ENCODE measurements at regions not wholly inside any gene's neighbourhood (a gene's known extent, or its start where the extent isn't known, plus 50 kb on each side); places are given as distances from the start of the nearest gene placed in this dataset.

GRCh38 chr14:32010604-32011125, 66.4 kb upstream of the ARHGAP5 start:
- Histone ChIP-seq H3K36me3 (no peaks in the 10 kb centered on the region), H3K9me3 (no peaks in the 10 kb centered on the region), H3K4me1 (no peaks in the 10 kb centered on the region), H3K27me3 (no peaks in the 10 kb centered on the region), H3K4me3 (ENCODE audit: low read depth, low read length) (no peak overlapping the region)
- no peak for DNase-seq
- TF ChIP-seq CTCF (IDR thresholded peaks at IDR 0.05; ENCODE audit: low read depth, low read length), result no peak

GRCh38 chr14:32011225-32011624, 65.9 kb upstream of the ARHGAP5 start:
- no peak for DNase-seq
- Histone ChIP-seq H3K9me3 (no peaks in the 10 kb centered on the region), H3K36me3 (no peaks in the 10 kb centered on the region), H3K4me1 (no peaks in the 10 kb centered on the region), H3K4me3 (ENCODE audit: low read depth, low read length) (no peak overlapping the region), H3K27me3 (no peaks in the 10 kb centered on the region)
- TF ChIP-seq CTCF (IDR thresholded peaks at IDR 0.05; ENCODE audit: low read depth, low read length), result no peak

GRCh38 chr14:32012062-32012461, 65.0 kb upstream of the ARHGAP5 start:
- Histone ChIP-seq H3K4me3 (ENCODE audit: low read depth, low read length) (no peak overlapping the region), H3K4me1 (no peaks in the 10 kb centered on the region), H3K27me3 (no peaks in the 10 kb centered on the region), H3K36me3 (no peaks in the 10 kb centered on the region), H3K9me3 (no peaks in the 10 kb centered on the region)
- DNase-seq, result no peak
- TF ChIP-seq CTCF (IDR thresholded peaks at IDR 0.05; ENCODE audit: low read depth, low read length), result no peak

GRCh38 chr14:32012571-32012970, 64.5 kb upstream of the ARHGAP5 start:
- no peak for TF ChIP-seq CTCF (IDR thresholded peaks at IDR 0.05; ENCODE audit: low read depth, low read length)

GRCh38 chr14:32013083-32013482, 64.0 kb upstream of the ARHGAP5 start:
- DNase-seq, result peak; percentile 30
- peak; percentile 46 for TF ChIP-seq CTCF (IDR thresholded peaks at IDR 0.05; ENCODE audit: low read depth, low read length)
- no peaks in the 10 kb centered on the region for H3K36me3 ChIP-seq
- no peak overlapping the region for H3K4me3 ChIP-seq (ENCODE audit: low read depth, low read length)
- no peaks in the 10 kb centered on the region for H3K27me3 ChIP-seq
- no peaks in the 10 kb centered on the region for H3K4me1 ChIP-seq
- H3K9me3 ChIP-seq, result no peaks in the 10 kb centered on the region

More at GRCh38 chr14:32012571-32012970, 64.5 kb upstream of the ARHGAP5 start:
- Histone ChIP-seq H3K4me3 (ENCODE audit: low read depth, low read length) (no peak overlapping the region), H3K27me3 (no peaks in the 10 kb centered on the region), H3K9me3 (no peaks in the 10 kb centered on the region), H3K4me1 (no peaks in the 10 kb centered on the region), H3K36me3 (no peaks in the 10 kb centered on the region)
- no peak for DNase-seq

GRCh38 chr14:32014057-32014456, 63.0 kb upstream of the ARHGAP5 start:
- no peak for TF ChIP-seq CTCF (IDR thresholded peaks at IDR 0.05; ENCODE audit: low read depth, low read length)
- no peaks in the 10 kb centered on the region for H3K36me3 ChIP-seq
- H3K27me3 ChIP-seq, result no peaks in the 10 kb centered on the region
- no peaks in the 10 kb centered on the region for H3K4me1 ChIP-seq
- no peak for DNase-seq
- H3K9me3 ChIP-seq, result no peaks in the 10 kb centered on the region
- no peak overlapping the region for H3K4me3 ChIP-seq (ENCODE audit: low read depth, low read length)
